Hepatocyte (in vitro differentiated cells): ENCODE measurements at regions not wholly inside any gene's neighbourhood (a gene's known extent, or its start where the extent isn't known, plus 50 kb on each side); places are given as distances from the start of the nearest gene placed in this dataset.

Source experiments
- CTCF ChIP-seq: fragments of 200-600 bp; sonication (generic); IDR thresholded peaks from 2 replicates; pipeline ENCODE4 v1.5.1; 2016; ENCODE audit warnings: antibody characterized with exemption, mild to moderate bottlenecking; ENCODE audit not compliant: poor library complexity
- EZH2 ChIP-seq: fragments of 200-600 bp; sonication (generic); IDR thresholded peaks from 2 replicates; pipeline ENCODE4 v1.6.1; 2016; ENCODE audit warnings: antibody characterized with exemption, mild to moderate bottlenecking, borderline replicate concordance

- TF ChIP-seq CTCF, result no peak
- no peak for TF ChIP-seq EZH2
These were observed 194.9 kb upstream of the PRSS58 start for GRCh38 chr7:142452791-142453190.
